ENCODE measurements at regions not wholly inside any gene's neighbourhood (a gene's known extent, or its start where the extent isn't known, plus 50 kb on each side); places are given as distances from the start of the nearest gene placed in this dataset.

DNA sequence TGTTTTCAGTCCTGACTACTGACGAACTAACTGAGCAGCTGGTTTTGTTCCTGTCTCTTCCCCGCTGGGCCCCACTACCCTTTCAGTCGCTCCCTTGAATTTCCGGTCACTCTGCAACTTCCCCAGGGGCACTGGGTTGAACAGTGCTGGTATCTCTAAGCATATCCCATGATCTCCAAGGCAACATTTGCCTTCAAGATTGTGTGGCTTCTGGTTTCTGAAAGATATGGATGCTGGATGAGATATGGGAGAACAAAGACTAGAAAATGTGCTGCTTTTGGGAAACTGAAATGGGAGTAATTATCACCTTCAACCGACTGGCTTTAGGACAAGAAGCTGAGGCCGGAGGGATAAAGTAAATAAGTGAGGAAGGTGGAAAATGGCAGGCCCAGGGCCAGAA lies 258.2 kb upstream of the PIK3R1 start:
- no peak for DNase-seq (ENCODE audit: low spot score)
- no peaks in the 10 kb centered on the region for H3K36me3 ChIP-seq (ENCODE audit: control insufficient read depth in 4 of 4, insufficient read depth in 3 of 4, low read depth in 1 of 4, low read length in 3 of 4)
- WGBS = 81% methylated on average over 6 of the region's 6 CpGs
- TF ChIP-seq NR2F2 (IDR thresholded peaks at IDR 0.05) (no peak), RXRA (IDR thresholded peaks at IDR 0.05) (no peak), SP1 (IDR thresholded peaks at IDR 0.05) (no peak), EGR1 (IDR thresholded peaks at IDR 0.05; ENCODE audit: low read depth in 2 of 2) (no peak)
- TF ChIP-seq, protein P1, sequence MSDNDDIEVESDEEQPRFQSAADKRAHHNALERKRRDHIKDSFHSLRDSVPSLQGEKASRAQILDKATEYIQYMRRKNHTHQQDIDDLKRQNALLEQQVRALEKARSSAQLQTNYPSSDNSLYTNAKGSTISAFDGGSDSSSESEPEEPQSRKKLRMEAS (IDR thresholded peaks at IDR 0.05) = no peak
- no peaks in the 10 kb centered on the region for H3K27me3 ChIP-seq (ENCODE audit: control insufficient read depth in 4 of 4, insufficient read depth in 4 of 4, low read length in 3 of 4)
- H3K4me3 ChIP-seq (ENCODE audit: low read depth in 1 of 3, low read length in 3 of 3) = no peak overlapping the region
- no peak overlapping the region for H3K9ac ChIP-seq (ENCODE audit: low read depth in 1 of 2, low read length in 2 of 2)
- H3K9me3 ChIP-seq (ENCODE audit: control insufficient read depth in 4 of 4, low read length in 3 of 4) = no peaks in the 10 kb centered on the region
- H3K4me1 ChIP-seq (ENCODE audit: control insufficient read depth in 4 of 4, insufficient read depth in 4 of 4, low read length in 3 of 4) = no peaks in the 10 kb centered on the region
- H3K27ac ChIP-seq (ENCODE audit: low read depth in 1 of 2, low read length in 2 of 2) = no peak overlapping the region

DNA sequence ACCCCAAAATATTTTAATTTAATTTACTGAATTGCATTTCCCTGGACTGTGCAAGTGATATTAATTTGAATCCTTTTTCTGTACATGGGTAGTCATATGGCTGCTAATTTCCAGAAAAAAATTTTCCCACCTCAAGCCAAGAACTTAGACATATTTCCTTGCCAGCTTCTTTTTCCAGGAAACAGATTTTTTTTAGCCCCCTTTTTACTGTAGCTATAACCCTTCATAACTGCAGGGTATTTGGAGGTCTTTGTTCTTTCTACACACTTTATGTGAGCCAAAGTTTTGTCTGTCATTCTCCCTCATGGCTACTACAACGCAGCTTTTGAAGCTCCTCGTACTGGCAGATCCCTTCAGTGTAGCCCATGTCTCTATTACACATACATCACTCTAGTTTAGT lies 261.2 kb upstream of the PIK3R1 start:
- TF ChIP-seq HNF4A (conservative IDR thresholded peaks at IDR 0.05) (no peak), EGR1 (IDR thresholded peaks at IDR 0.05; ENCODE audit: low read depth in 2 of 2) (no peak), TAF1 (conservative IDR thresholded peaks at IDR 0.05) (no peak), FOXA1 (IDR thresholded peaks at IDR 0.05) (no peak)
- no peak overlapping the region for H3K4me3 ChIP-seq (ENCODE audit: low read depth in 1 of 3, low read length in 3 of 3)
- DNase-seq (ENCODE audit: low spot score) = no peak
- no peak overlapping the region for H3K9ac ChIP-seq (ENCODE audit: low read depth in 1 of 2, low read length in 2 of 2)
- no peaks in the 10 kb centered on the region for H3K4me1 ChIP-seq (ENCODE audit: control insufficient read depth in 4 of 4, insufficient read depth in 4 of 4, low read length in 3 of 4)
- no peaks in the 10 kb centered on the region for H3K27me3 ChIP-seq (ENCODE audit: control insufficient read depth in 4 of 4, insufficient read depth in 4 of 4, low read length in 3 of 4)
- WGBS = 91% methylated on average over 2 of the region's 2 CpGs
- H3K9me3 ChIP-seq (ENCODE audit: control insufficient read depth in 4 of 4, low read length in 3 of 4) = no peaks in the 10 kb centered on the region
- no peak overlapping the region for H3K27ac ChIP-seq (ENCODE audit: low read depth in 1 of 2, low read length in 2 of 2)
- H3K36me3 ChIP-seq (ENCODE audit: control insufficient read depth in 4 of 4, insufficient read depth in 3 of 4, low read depth in 1 of 4, low read length in 3 of 4) = no peaks in the 10 kb centered on the region

DNA sequence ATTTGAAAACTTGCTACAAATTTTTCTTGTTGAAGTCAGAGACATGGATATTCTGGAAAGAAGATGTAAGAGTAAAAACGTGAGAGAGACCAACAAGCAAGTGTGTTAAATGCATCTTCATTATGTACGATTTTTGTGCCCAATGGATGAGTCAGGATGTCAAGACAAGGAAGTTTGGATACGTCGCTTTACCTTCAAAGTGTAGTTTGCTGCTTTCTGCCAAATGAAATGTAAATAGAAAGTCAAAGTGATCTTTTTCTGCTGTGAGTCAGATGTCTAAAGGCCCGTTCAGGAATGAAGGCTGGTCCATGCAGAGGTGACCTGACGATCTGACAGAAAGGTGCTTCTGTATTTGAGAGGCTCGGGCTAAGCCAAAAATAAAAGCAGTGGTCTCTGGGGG lies 273.1 kb upstream of the PIK3R1 start:
- Histone ChIP-seq H3K9ac (ENCODE audit: low read depth in 1 of 2, low read length in 2 of 2) (no peak overlapping the region), H3K27me3 (ENCODE audit: control insufficient read depth in 4 of 4, insufficient read depth in 4 of 4, low read length in 3 of 4) (no peaks in the 10 kb centered on the region), H3K27ac (ENCODE audit: low read depth in 1 of 2, low read length in 2 of 2) (no peak overlapping the region), H3K4me3 (ENCODE audit: low read depth in 1 of 3, low read length in 3 of 3) (no peak overlapping the region), H3K4me1 (ENCODE audit: control insufficient read depth in 4 of 4, insufficient read depth in 4 of 4, low read length in 3 of 4) (no peaks in the 10 kb centered on the region), H3K36me3 (ENCODE audit: control insufficient read depth in 4 of 4, insufficient read depth in 3 of 4, low read depth in 1 of 4, low read length in 3 of 4) (no peaks in the 10 kb centered on the region), H3K9me3 (ENCODE audit: control insufficient read depth in 4 of 4, low read length in 3 of 4) (no peaks in the 10 kb centered on the region)
- TF ChIP-seq TAF1 (conservative IDR thresholded peaks at IDR 0.05) (no peak), RAD21 (IDR thresholded peaks at IDR 0.05) (no peak), FOXA2 (IDR thresholded peaks at IDR 0.05) (no peak), HNF4A (conservative IDR thresholded peaks at IDR 0.05) (no peak), SP1 (IDR thresholded peaks at IDR 0.05) (no peak), FOXA1 (IDR thresholded peaks at IDR 0.05) (no peak), GABPA (IDR thresholded peaks at IDR 0.05 in 1 of 2, conservative IDR thresholded peaks at IDR 0.05 in 1 of 2) (no peak), JUND (IDR thresholded peaks at IDR 0.05) (no peak), RXRA (IDR thresholded peaks at IDR 0.05) (no peak), HNF4G (IDR thresholded peaks at IDR 0.05) (no peak), NR2F2 (IDR thresholded peaks at IDR 0.05) (no peak), YY1 (IDR thresholded peaks at IDR 0.05) (no peak), EGR1 (IDR thresholded peaks at IDR 0.05; ENCODE audit: low read depth in 2 of 2) (no peak)
- TF ChIP-seq, protein P2, sequence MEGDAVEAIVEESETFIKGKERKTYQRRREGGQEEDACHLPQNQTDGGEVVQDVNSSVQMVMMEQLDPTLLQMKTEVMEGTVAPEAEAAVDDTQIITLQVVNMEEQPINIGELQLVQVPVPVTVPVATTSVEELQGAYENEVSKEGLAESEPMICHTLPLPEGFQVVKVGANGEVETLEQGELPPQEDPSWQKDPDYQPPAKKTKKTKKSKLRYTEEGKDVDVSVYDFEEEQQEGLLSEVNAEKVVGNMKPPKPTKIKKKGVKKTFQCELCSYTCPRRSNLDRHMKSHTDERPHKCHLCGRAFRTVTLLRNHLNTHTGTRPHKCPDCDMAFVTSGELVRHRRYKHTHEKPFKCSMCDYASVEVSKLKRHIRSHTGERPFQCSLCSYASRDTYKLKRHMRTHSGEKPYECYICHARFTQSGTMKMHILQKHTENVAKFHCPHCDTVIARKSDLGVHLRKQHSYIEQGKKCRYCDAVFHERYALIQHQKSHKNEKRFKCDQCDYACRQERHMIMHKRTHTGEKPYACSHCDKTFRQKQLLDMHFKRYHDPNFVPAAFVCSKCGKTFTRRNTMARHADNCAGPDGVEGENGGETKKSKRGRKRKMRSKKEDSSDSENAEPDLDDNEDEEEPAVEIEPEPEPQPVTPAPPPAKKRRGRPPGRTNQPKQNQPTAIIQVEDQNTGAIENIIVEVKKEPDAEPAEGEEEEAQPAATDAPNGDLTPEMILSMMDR (IDR thresholded peaks at IDR 0.05; ENCODE audit: low read depth, low read length, missing input control) = no peak
- TF ChIP-seq, protein P3, sequence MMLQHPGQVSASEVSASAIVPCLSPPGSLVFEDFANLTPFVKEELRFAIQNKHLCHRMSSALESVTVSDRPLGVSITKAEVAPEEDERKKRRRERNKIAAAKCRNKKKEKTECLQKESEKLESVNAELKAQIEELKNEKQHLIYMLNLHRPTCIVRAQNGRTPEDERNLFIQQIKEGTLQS (IDR thresholded peaks at IDR 0.05) = no peak
- TF ChIP-seq, protein P4, sequence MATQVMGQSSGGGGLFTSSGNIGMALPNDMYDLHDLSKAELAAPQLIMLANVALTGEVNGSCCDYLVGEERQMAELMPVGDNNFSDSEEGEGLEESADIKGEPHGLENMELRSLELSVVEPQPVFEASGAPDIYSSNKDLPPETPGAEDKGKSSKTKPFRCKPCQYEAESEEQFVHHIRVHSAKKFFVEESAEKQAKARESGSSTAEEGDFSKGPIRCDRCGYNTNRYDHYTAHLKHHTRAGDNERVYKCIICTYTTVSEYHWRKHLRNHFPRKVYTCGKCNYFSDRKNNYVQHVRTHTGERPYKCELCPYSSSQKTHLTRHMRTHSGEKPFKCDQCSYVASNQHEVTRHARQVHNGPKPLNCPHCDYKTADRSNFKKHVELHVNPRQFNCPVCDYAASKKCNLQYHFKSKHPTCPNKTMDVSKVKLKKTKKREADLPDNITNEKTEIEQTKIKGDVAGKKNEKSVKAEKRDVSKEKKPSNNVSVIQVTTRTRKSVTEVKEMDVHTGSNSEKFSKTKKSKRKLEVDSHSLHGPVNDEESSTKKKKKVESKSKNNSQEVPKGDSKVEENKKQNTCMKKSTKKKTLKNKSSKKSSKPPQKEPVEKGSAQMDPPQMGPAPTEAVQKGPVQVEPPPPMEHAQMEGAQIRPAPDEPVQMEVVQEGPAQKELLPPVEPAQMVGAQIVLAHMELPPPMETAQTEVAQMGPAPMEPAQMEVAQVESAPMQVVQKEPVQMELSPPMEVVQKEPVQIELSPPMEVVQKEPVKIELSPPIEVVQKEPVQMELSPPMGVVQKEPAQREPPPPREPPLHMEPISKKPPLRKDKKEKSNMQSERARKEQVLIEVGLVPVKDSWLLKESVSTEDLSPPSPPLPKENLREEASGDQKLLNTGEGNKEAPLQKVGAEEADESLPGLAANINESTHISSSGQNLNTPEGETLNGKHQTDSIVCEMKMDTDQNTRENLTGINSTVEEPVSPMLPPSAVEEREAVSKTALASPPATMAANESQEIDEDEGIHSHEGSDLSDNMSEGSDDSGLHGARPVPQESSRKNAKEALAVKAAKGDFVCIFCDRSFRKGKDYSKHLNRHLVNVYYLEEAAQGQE (IDR thresholded peaks at IDR 0.05) = no peak
- TF ChIP-seq, protein P1 (IDR thresholded peaks at IDR 0.05) = no peak
- TF ChIP-seq, protein P5, sequence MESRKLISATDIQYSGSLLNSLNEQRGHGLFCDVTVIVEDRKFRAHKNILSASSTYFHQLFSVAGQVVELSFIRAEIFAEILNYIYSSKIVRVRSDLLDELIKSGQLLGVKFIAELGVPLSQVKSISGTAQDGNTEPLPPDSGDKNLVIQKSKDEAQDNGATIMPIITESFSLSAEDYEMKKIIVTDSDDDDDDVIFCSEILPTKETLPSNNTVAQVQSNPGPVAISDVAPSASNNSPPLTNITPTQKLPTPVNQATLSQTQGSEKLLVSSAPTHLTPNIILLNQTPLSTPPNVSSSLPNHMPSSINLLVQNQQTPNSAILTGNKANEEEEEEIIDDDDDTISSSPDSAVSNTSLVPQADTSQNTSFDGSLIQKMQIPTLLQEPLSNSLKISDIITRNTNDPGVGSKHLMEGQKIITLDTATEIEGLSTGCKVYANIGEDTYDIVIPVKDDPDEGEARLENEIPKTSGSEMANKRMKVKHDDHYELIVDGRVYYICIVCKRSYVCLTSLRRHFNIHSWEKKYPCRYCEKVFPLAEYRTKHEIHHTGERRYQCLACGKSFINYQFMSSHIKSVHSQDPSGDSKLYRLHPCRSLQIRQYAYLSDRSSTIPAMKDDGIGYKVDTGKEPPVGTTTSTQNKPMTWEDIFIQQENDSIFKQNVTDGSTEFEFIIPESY (IDR thresholded peaks at IDR 0.05) = no peak
- 87% methylated on average over 7 of the region's 7 CpGs for WGBS
- no peak for DNase-seq (ENCODE audit: low spot score)

All from liver (tissue), 8 donors.